ENCODE measurements at regions not wholly inside any gene's neighbourhood (a gene's known extent, or its start where the extent isn't known, plus 50 kb on each side); places are given as distances from the start of the nearest gene placed in this dataset.

DNA sequence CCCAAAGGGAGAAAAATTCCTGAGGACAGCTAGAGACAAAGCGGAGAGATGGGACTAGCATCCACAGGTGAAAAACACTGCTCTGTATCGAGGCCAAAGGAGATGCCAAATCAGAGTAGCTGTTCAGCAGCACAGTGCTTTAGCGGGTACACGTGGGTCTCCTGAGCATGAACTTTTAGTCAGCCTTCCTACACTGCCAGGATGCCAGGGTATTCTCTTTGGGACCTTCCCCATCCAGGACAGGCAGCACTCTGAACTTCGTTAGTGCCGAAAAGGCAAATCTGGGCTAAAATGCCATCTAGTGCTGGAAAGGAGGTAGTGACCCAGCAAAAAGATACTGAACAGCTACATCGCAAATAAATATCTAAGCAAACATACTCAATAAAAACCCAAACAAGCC is 64.9 kb downstream of the C6orf58 start:
- no peaks in the 10 kb centered on the region for H3K9me3 ChIP-seq
- no peaks in the 10 kb centered on the region for H3K27me3 ChIP-seq (ENCODE audit: low read depth)
- peak; percentile 59 to 72 for DNase-seq (ENCODE audit: low spot score in 2 of 2)
- in situ Hi-C loops (cut with MboI; ENCODE audit: low sequenced_read_pairs) = no loop called here
- no peaks in the 10 kb centered on the region for H3K4me1 ChIP-seq
- H3K36me3 ChIP-seq (replicated peaks) = no peaks in the 10 kb centered on the region
- no peak overlapping the region for H3K4me3 ChIP-seq

Data from HAP-1 (cell line).